ENCODE measurements at regions not wholly inside any gene's neighbourhood (a gene's known extent, or its start where the extent isn't known, plus 50 kb on each side); places are given as distances from the start of the nearest gene placed in this dataset.

GRCh38 chr12:124242529-124243065, 52.3 kb upstream of the RFLNA start:
- Mint-ChIP-seq H3K36me3 (ENCODE audit: low read depth) (peaks cover 3% of the 10 kb centered on the region), H3K27me3 (ENCODE audit: low read depth) (peaks cover 22% of the 10 kb centered on the region), H3K4me3 (no peak overlapping the region), H3K27ac (no peak overlapping the region), H3K9me3 (peaks cover 27% of the 10 kb centered on the region), H3K4me1 (no peaks in the 10 kb centered on the region)
- TF ChIP-seq CTCF (IDR thresholded peaks at IDR 0.05; ENCODE audit: unreplicated experiment in 3 of 3) = no peak

GRCh38 chr12:124243936-124244335, 51.0 kb upstream of the RFLNA start:
- no peak for TF ChIP-seq CTCF (IDR thresholded peaks at IDR 0.05; ENCODE audit: unreplicated experiment in 3 of 3)
- Mint-ChIP-seq H3K9me3 (peaks cover 31% of the 10 kb centered on the region), H3K27me3 (ENCODE audit: low read depth) (peaks cover 22% of the 10 kb centered on the region), H3K27ac (no peak overlapping the region), H3K4me3 (no peak overlapping the region), H3K36me3 (ENCODE audit: low read depth) (peaks cover 3% of the 10 kb centered on the region), H3K4me1 (peaks cover 5% of the 10 kb centered on the region)
